D721Med (cell line): ENCODE measurements at regions not wholly inside any gene's neighbourhood (a gene's known extent, or its start where the extent isn't known, plus 50 kb on each side); places are given as distances from the start of the nearest gene placed in this dataset.

ENCODE experiments used
- DNase-seq: peaks from one replicate; pipeline ENCODE4 v3.0.0; 2011; ENCODE audit warnings: low spot score; ENCODE audit not compliant: insufficient read length
- FAIRE-seq: peaks from 2 replicates; lab custom pipeline; 2011; peaks lifted over from hg19 to GRCh38; lab: Jason Lieb, UNC
- TF ChIP-seq, protein P1 (sequence below): IDR thresholded peaks from 2 replicates; pipeline ENCODE4 v1.5.1; 2012; ENCODE audit warnings: mild to moderate bottlenecking, control low read depth; ENCODE audit not compliant: insufficient read depth; ENCODE audit errors: missing control alignments

DNA sequence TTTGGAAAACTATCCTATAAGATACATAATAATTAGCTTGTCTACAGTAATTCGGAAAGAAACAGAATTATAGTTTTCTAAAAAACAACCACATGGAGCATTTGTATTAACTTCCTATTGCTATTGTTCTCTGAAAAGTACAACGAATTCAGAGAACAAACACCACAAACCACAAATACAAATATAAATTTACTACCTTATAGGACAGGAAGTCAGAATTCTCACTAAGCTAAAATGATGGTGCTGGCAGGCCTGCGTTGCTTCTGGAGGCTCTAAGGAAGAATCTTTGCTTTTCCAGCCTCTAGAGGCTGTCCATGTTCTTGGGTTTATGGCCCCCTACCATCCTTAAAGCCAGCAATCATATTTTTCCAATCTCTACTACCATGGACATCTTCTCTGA is 173.6 kb upstream of the TCF21 start:
- TF ChIP-seq, protein P1, sequence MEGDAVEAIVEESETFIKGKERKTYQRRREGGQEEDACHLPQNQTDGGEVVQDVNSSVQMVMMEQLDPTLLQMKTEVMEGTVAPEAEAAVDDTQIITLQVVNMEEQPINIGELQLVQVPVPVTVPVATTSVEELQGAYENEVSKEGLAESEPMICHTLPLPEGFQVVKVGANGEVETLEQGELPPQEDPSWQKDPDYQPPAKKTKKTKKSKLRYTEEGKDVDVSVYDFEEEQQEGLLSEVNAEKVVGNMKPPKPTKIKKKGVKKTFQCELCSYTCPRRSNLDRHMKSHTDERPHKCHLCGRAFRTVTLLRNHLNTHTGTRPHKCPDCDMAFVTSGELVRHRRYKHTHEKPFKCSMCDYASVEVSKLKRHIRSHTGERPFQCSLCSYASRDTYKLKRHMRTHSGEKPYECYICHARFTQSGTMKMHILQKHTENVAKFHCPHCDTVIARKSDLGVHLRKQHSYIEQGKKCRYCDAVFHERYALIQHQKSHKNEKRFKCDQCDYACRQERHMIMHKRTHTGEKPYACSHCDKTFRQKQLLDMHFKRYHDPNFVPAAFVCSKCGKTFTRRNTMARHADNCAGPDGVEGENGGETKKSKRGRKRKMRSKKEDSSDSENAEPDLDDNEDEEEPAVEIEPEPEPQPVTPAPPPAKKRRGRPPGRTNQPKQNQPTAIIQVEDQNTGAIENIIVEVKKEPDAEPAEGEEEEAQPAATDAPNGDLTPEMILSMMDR = no peak
- DNase-seq = no peak
- FAIRE-seq = no peak

DNA sequence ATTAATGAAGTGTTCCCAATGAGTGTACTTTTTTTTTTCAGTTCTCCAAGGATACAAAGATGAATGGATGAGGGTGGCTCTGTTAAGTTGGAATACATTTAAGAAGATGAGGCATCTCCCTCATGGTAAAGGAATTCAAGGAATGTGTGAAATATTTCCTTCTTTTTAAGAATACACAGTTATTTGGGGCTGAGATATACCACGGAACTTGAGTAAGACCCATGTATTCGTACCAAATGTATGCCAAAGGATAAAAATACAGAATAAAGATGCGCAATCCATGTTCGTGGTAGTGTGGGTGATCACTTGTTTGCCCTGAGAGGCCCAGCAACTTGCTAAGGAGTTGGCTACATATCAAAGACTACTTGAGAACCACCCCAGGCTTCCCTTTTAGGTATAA is 164.2 kb upstream of the TCF21 start:
- TF ChIP-seq, protein P1 = no peak
- DNase-seq (no peak), FAIRE-seq (no peak)

- no peak for DNase-seq
- TF ChIP-seq, protein P1 = no peak
- no peak for FAIRE-seq
Measured at GRCh38 chr6:133726188-133726587, 162.7 kb upstream of the TCF21 start.

DNA sequence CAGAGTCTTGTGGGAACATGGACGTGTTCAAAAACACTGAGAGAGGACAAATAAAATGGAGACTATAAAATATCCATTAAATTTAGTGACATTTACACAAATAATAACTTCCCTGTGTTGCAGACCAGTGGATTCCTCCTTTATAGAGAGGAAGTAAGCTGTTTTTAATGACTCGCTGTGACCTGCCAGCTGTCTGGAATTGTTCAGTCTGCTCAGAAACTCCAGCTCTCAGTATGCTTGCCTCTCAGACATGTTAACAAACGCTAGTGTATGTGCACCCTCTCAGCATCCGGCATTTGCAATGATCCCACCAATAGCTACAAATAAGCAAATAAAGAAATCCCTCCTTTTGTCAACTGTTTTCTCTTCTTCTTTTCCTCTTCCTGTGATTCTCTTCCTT is 158.0 kb upstream of the TCF21 start:
- FAIRE-seq = no peak
- TF ChIP-seq, protein P1 = no peak
- DNase-seq = no peak

DNA sequence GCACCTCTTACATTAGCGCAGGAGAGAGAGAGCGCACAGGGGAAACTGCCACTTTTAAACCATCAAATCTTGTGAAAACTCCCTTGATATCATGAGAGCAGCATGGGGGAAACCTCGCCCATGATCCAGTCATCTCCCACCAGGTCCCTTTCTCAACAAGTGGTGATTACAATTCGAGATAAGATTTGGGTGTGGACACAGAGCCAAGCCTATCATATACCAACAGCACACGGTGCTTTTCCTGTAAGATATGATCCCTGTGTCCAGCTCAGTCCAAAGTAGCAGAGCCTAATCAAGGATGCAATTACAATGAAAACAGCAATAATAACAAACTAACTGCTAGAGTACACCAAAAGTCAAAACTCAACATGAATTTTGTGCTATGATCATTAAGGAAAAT is 148.7 kb upstream of the TCF21 start:
- FAIRE-seq (no peak), DNase-seq (no peak)
- TF ChIP-seq, protein P1 = no peak

DNA sequence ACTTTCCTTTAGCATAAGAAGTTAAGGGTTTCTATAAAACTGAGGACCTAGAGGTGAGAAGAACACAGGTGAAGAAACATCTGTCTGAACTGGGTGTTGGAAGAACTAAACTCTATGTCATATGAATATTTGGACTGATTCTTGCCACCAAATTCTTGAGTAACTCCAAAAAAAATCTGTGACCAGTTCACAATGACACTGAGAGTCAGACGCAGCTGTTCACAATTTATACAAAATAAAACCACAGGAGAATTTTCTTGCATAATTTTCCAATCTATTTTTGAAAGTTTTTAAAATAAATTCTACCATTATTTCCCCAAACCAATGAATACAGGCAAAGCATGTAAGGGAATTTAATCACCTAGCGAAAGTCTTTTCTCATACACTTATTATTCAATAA is 148.1 kb upstream of the TCF21 start:
- DNase-seq (no peak), FAIRE-seq (no peak)
- TF ChIP-seq, protein P1 = no peak

DNA sequence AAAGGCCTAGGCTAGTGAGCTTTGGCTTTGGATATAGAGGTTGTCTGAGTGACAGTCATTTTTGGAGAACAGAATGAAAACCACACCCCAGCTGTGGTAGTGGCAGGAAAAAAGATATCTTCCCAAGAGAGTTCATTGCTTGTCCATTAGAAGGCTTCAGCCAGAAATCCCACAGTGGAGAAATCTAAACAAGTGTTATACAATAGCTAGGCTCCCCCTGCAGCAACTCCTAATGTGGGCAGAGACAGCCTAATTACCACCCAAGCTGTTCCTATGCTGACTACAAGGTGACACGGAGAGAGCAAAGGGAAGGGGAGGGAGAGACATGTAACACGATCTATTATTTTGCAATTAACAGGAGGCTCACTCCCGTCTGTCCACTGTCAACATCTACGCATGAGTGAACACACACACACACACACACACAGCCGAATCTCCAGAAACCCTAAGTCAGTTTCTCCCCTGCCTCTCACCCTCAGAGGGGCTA is 147.5 kb upstream of the TCF21 start:
- DNase-seq = no peak
- TF ChIP-seq, protein P1 = no peak
- FAIRE-seq = no peak
